A549 (cell line): ENCODE measurements at regions not wholly inside any gene's neighbourhood (a gene's known extent, or its start where the extent isn't known, plus 50 kb on each side); places are given as distances from the start of the nearest gene placed in this dataset.

ENCODE experiments used
- ATAC-seq, 2 experiments: fragments of 200-7000 bp in 1 of 2; fragments of >200 bp in 1 of 2; cut with Nextera tagmentation in 1 of 2; cut with Tn5 transposase in 1 of 2; 3 replicates each; pipeline versions ENCODE4 v1.8.0 to v1.9.1; 2018 to 2020; ENCODE audit warnings: mild to moderate bottlenecking in 1 of 2, moderate library complexity in 1 of 2
- CTCF ChIA-PET: fragments of 300-600 bp; sonication (Branson Sonifier 250); formaldehyde crosslinking; extraction: SDS; loops from one replicate; lab custom pipeline; 2021; ENCODE audit warnings: antibody characterized with exemption, inconsistent platforms; lab: Yijun Ruan, JAX
- POLR2A ChIA-PET: fragments of 350-600 bp; formaldehyde crosslinking; extraction: SDS; loops from one replicate; lab custom pipeline; 2021; ENCODE audit warnings: antibody characterized with exemption, inconsistent platforms; lab: Yijun Ruan, JAX
- DNase-seq, 2 experiments: peaks; one replicate each; pipeline versions ENCODE4 v3.0.0 to v3.0.0-alpha.2; 2011 to 2016; ENCODE audit warnings: low read depth in 1 of 2, low spot score in 1 of 2
- FAIRE-seq: peaks from 2 replicates; lab custom pipeline; 2011; peaks lifted over from hg19 to GRCh38; lab: Jason Lieb, UNC
- H3K27ac ChIP-seq, 2 experiments: fragments of >200 bp; sonication (Bioruptor Twin); formaldehyde crosslinking; 3 replicates each; pipeline ENCODE4 v1.5.1; 2016 to 2017
- H3K4me1 ChIP-seq: fragments of >200 bp; sonication (Bioruptor Twin); formaldehyde crosslinking; 3 replicates; pipeline ENCODE4 v1.6.1; 2016
- H3K4me2 ChIP-seq: fragments of >200 bp; sonication (Bioruptor Twin); formaldehyde crosslinking; 3 replicates; pipeline ENCODE4 v1.6.1; 2016
- H3K4me3 ChIP-seq: fragments of >200 bp; sonication (Bioruptor Twin); formaldehyde crosslinking; 3 replicates; pipeline ENCODE4 v1.5.1; 2016
- H3K9me3 ChIP-seq: fragments of >200 bp; sonication (Bioruptor Twin); formaldehyde crosslinking; 3 replicates; pipeline ENCODE4 v1.6.1; 2016
- CBX2 ChIP-seq: fragments of 200-600 bp; sonication (generic); IDR thresholded peaks from 2 replicates; pipeline ENCODE4 v1.6.1; 2016; ENCODE audit warnings: low read depth, mild to moderate bottlenecking, borderline replicate concordance
- CEBPB ChIP-seq, 2 experiments: fragments of >200 bp in 1 of 2; sonication (Bioruptor Twin) in 1 of 2; formaldehyde crosslinking in 1 of 2; IDR thresholded peaks; 2 replicates each; pipeline ENCODE4 v1.6.1; 2012 to 2016
- EHF ChIP-seq: fragments of 250-450 bp; sonication (Bioruptor Pico); IDR thresholded peaks from 2 replicates; pipeline ENCODE4 v1.5.0; 2020; ENCODE audit warnings: mild to moderate bottlenecking
- EHMT2 ChIP-seq: fragments of 200-600 bp; sonication (generic); IDR thresholded peaks from 2 replicates; pipeline ENCODE4 v1.6.1; 2016; ENCODE audit warnings: antibody characterized with exemption, low read depth, mild to moderate bottlenecking, moderate library complexity
- EP300 ChIP-seq, 2 experiments: fragments of >200 bp; sonication (Bioruptor Twin); formaldehyde crosslinking; IDR thresholded peaks; 2 replicates in 1 of 2; 3 replicates in 1 of 2; pipeline ENCODE4 v1.6.1; 2016 to 2017
- ESRRA ChIP-seq: fragments of 150-350 bp; IDR thresholded peaks from 2 replicates; pipeline ENCODE4 v1.6.1; 2014; ENCODE audit warnings: mild to moderate bottlenecking, low read length, borderline replicate concordance
- FOSL2 ChIP-seq, 2 experiments: fragments of 450-650 bp in 1 of 2; fragments of >200 bp in 1 of 2; sonication (Bioruptor Twin) in 1 of 2; formaldehyde crosslinking; IDR thresholded peaks; 2 replicates each; pipeline versions ENCODE4 v1.5.0 to v1.6.1; 2016 to 2020; ENCODE audit warnings: mild to moderate bottlenecking in 1 of 2, moderate library complexity in 1 of 2
- FOXS1 ChIP-seq: fragments of 250-450 bp; sonication (Bioruptor Pico); IDR thresholded peaks from 2 replicates; pipeline ENCODE4 v1.5.0; 2020; ENCODE audit warnings: mild to moderate bottlenecking, moderate library complexity
- HEYL ChIP-seq: fragments of 250-450 bp; sonication (Bioruptor Pico); IDR thresholded peaks from 2 replicates; pipeline ENCODE4 v1.8.0; 2021; ENCODE audit warnings: mild to moderate bottlenecking, moderate library complexity
- HOXB13 ChIP-seq: fragments of 250-450 bp; sonication (Bioruptor Pico); IDR thresholded peaks from 2 replicates; pipeline ENCODE4 v1.5.0; 2020; ENCODE audit warnings: low read depth, mild to moderate bottlenecking, moderate library complexity
- HOXB5 ChIP-seq: fragments of 250-450 bp; sonication (Bioruptor Pico); IDR thresholded peaks from 2 replicates; pipeline ENCODE4 v1.5.0; 2020; ENCODE audit warnings: mild to moderate bottlenecking, moderate library complexity
- JUN ChIP-seq, 2 experiments: fragments of >200 bp; sonication (Bioruptor Twin); formaldehyde crosslinking; IDR thresholded peaks; 2 replicates in 1 of 2; 3 replicates in 1 of 2; pipeline ENCODE4 v1.6.1; 2016 to 2017
- JUNB ChIP-seq: fragments of >200 bp; sonication (Bioruptor Twin); formaldehyde crosslinking; IDR thresholded peaks from 2 replicates; pipeline ENCODE4 v1.6.1; 2016
- KDM1A ChIP-seq: fragments of 200-600 bp; sonication (generic); IDR thresholded peaks from 2 replicates; pipeline ENCODE4 v1.6.1; 2016; ENCODE audit warnings: low read depth, mild to moderate bottlenecking
- MAFK ChIP-seq: fragments of 450-650 bp; IDR thresholded peaks from 2 replicates; pipeline ENCODE4 v1.6.1; 2014; ENCODE audit not compliant: partially characterized antibody
- MAZ ChIP-seq: fragments of 150-350 bp; IDR thresholded peaks from 2 replicates; pipeline ENCODE4 v1.6.1; 2014; ENCODE audit warnings: antibody characterized with exemption, low read depth, low read length, borderline replicate concordance
- MYC ChIP-seq: IDR thresholded peaks from 2 replicates; pipeline ENCODE4 v1.6.1; 2012; ENCODE audit warnings: mild to moderate bottlenecking, inconsistent platforms, low read length, improper control_type of control experiment, borderline replicate concordance
- NR3C1 ChIP-seq: fragments of >200 bp; sonication (Bioruptor Twin); formaldehyde crosslinking; IDR thresholded peaks from 3 replicates; pipeline ENCODE4 v1.6.1; 2017
- PBX3 ChIP-seq: IDR thresholded peaks from 2 replicates; pipeline ENCODE4 v1.6.1; 2012
- PHF8 ChIP-seq: fragments of 200-600 bp; sonication (generic); IDR thresholded peaks from 2 replicates; pipeline ENCODE4 v1.6.1; 2016; ENCODE audit warnings: low read depth, mild to moderate bottlenecking, antibody characterized with exemption, moderate library complexity, borderline replicate concordance
- POLR2AphosphoS2 ChIP-seq: conservative IDR thresholded peaks from 2 replicates; pipeline ENCODE4 v1.6.1; 2012; ENCODE audit warnings: low read length, improper control_type of control experiment, inconsistent platforms
- RAD21 ChIP-seq, 2 experiments: fragments of >200 bp in 1 of 2; sonication (Bioruptor Twin) in 1 of 2; formaldehyde crosslinking in 1 of 2; IDR thresholded peaks in 1 of 2; conservative IDR thresholded peaks in 1 of 2; 2 replicates in 1 of 2; 3 replicates in 1 of 2; pipeline ENCODE4 v1.6.1; 2012 to 2018; ENCODE audit warnings: inconsistent platforms in 1 of 2
- RARB ChIP-seq: fragments of 250-450 bp; sonication (Bioruptor Pico); IDR thresholded peaks from 2 replicates; pipeline ENCODE4 v1.8.0; 2021; ENCODE audit warnings: mild to moderate bottlenecking, moderate library complexity
- RCOR1 ChIP-seq: fragments of 150-350 bp; IDR thresholded peaks from 2 replicates; pipeline ENCODE4 v1.6.1; 2014; ENCODE audit warnings: antibody characterized with exemption, low read length, low read depth
- RFX5 ChIP-seq: fragments of 450-650 bp; IDR thresholded peaks from 2 replicates; pipeline ENCODE4 v1.7.1; 2014; ENCODE audit warnings: antibody characterized with exemption, mild to moderate bottlenecking, moderate library complexity
- RNF2 ChIP-seq: fragments of 200-600 bp; sonication (generic); IDR thresholded peaks from 2 replicates; pipeline ENCODE4 v1.6.1; 2016; ENCODE audit warnings: low read depth, mild to moderate bottlenecking, antibody characterized with exemption, moderate library complexity, borderline replicate concordance
- SMC3 ChIP-seq: fragments of >200 bp; sonication (Bioruptor Twin); formaldehyde crosslinking; IDR thresholded peaks from 3 replicates; pipeline ENCODE4 v1.6.1; 2018; ENCODE audit warnings: inconsistent platforms
- SREBF2 ChIP-seq: fragments of 450-650 bp; IDR thresholded peaks from 2 replicates; pipeline ENCODE4 v1.6.1; 2014; ENCODE audit warnings: mild to moderate bottlenecking, moderate library complexity
- TFCP2L1 ChIP-seq: fragments of 250-450 bp; sonication (Bioruptor Pico); IDR thresholded peaks from 2 replicates; pipeline ENCODE4 v1.5.0; 2021; ENCODE audit warnings: mild to moderate bottlenecking
- ZC3H11A ChIP-seq: fragments of 450-650 bp; IDR thresholded peaks from 2 replicates; pipeline ENCODE4 v1.6.1; 2014; ENCODE audit warnings: antibody characterized with exemption, mild to moderate bottlenecking
- ZFP36 ChIP-seq: fragments of 450-650 bp; IDR thresholded peaks from 2 replicates; pipeline ENCODE4 v1.6.1; 2014; ENCODE audit warnings: borderline replicate concordance; ENCODE audit not compliant: partially characterized antibody
- ZSCAN20 ChIP-seq: fragments of 250-450 bp; sonication (Bioruptor Pico); IDR thresholded peaks from 2 replicates; pipeline ENCODE4 v1.8.0; 2022; ENCODE audit warnings: mild to moderate bottlenecking, moderate library complexity
- WGBS: methylation state at CpG from one replicate; pipeline ENCODE4 v1.1.6; 2017; ENCODE audit errors: missing lambda C conversion rate; 5-methylcytosine and 5-hydroxymethylcytosine counted together
- TF ChIP-seq, protein P1 (sequence below): fragments of 450-650 bp; IDR thresholded peaks from 2 replicates; pipeline ENCODE4 v1.6.1; 2014; ENCODE audit warnings: antibody characterized with exemption
- TF ChIP-seq, protein P2 (sequence below): fragments of >200 bp; sonication (Bioruptor Twin); formaldehyde crosslinking; IDR thresholded peaks from 2 replicates; pipeline ENCODE4 v1.6.1; 2016

DNA sequence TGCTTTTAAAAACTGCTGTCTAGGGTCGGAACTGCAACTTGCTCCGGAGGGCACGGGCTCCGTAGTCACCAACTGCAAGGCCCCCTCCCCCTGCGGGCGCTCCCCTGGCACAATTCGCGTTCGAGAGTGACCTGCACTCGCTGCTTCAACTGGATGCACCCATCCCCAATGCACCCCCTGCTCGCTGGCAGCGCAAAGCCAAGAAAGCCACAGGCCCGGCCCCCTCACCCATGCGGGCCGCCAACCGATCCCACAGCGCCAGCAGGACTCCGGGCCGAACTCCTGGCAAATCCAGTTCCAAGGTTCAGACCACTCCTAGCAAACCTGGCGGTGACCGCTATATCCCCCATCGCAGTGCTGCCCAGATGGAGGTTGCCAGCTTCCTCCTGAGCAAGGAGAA lies 64.2 kb upstream of the GAS1 start:
- FAIRE-seq (no peak), ATAC-seq (no peak), DNase-seq (no peak)
- no peaks in the 10 kb centered on the region for H3K4me1 ChIP-seq
- ChIA-PET CTCF (no interaction called here), POLR2A (no interaction called here)
- H3K9me3 ChIP-seq: no peaks in the 10 kb centered on the region
- TF ChIP-seq PBX3 (no peak), MYC (no peak), NR3C1 (no peak), EP300 (IDR thresholded peaks at IDR 0.05) (no peak), KDM1A (no peak), ZSCAN20 (CRISPR knock-in tag) (no peak), MAZ (no peak), PHF8 (no peak), ZC3H11A (no peak), EHF (CRISPR knock-in tag) (no peak), TFCP2L1 (no peak), EHMT2 (no peak), JUN (IDR thresholded peaks at IDR 0.05) (no peak), RAD21 (conservative IDR thresholded peaks at IDR 0.05 in 1 of 2, IDR thresholded peaks at IDR 0.05 in 1 of 2) (no peak)
- H3K4me2 ChIP-seq: no peak overlapping the region
- no peak overlapping the region for H3K27ac ChIP-seq
- H3K4me3 ChIP-seq: no peak overlapping the region
- 35% methylated on average over 10 of the region's 22 CpGs for WGBS

GRCh38 chr9:87013490-87013889 lies 66.2 kb upstream of the GAS1 start:
- POLR2A ChIA-PET: no interaction called here
- H3K27ac ChIP-seq: no peak overlapping the region
- 50% methylated on average over 3 of the region's 3 CpGs for WGBS
- no peaks in the 10 kb centered on the region for H3K9me3 ChIP-seq
- DNase-seq (no peak), ATAC-seq (no peak), FAIRE-seq (no peak)
- H3K4me2 ChIP-seq: no peak overlapping the region
- TF ChIP-seq MAFK (peak; percentile 77), MYC (no peak)
- CTCF ChIA-PET: no interaction called here
- no peak overlapping the region for H3K4me3 ChIP-seq
- H3K4me1 ChIP-seq: no peaks in the 10 kb centered on the region

- no peak for ATAC-seq
- POLR2A ChIA-PET: no interaction called here
- CTCF ChIA-PET: no interaction called here
- Histone ChIP-seq H3K27ac (no peak overlapping the region), H3K4me3 (no peak overlapping the region), H3K4me1 (no peaks in the 10 kb centered on the region), H3K9me3 (no peaks in the 10 kb centered on the region), H3K4me2 (no peak overlapping the region)
- WGBS: 42% methylated on average over 1 of the region's 1 CpG
- no peak for DNase-seq
- no peak for FAIRE-seq
- TF ChIP-seq FOXS1 (CRISPR knock-in tag) (no peak), ZFP36 (no peak), JUNB (no peak), CEBPB (IDR thresholded peaks at IDR 0.05) (no peak), POLR2AphosphoS2 (no peak)
- TF ChIP-seq, protein P1, sequence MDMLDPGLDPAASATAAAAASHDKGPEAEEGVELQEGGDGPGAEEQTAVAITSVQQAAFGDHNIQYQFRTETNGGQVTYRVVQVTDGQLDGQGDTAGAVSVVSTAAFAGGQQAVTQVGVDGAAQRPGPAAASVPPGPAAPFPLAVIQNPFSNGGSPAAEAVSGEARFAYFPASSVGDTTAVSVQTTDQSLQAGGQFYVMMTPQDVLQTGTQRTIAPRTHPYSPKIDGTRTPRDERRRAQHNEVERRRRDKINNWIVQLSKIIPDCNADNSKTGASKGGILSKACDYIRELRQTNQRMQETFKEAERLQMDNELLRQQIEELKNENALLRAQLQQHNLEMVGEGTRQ: no peak
Observed at GRCh38 chr9:87014436-87014835, 67.1 kb upstream of the GAS1 start.

GRCh38 chr9:87016681-87017080 lies 69.4 kb upstream of the GAS1 start:
- H3K4me1 ChIP-seq: no peaks in the 10 kb centered on the region
- no peak for FAIRE-seq
- no peak overlapping the region for H3K4me3 ChIP-seq
- POLR2A ChIA-PET: no interaction called here
- TF ChIP-seq FOSL2 (IDR thresholded peaks at IDR 0.05) (no peak), FOSL2 (CRISPR knock-in tag; IDR thresholded peaks at IDR 0.05) (no peak), RCOR1 (no peak), ZSCAN20 (CRISPR knock-in tag) (no peak), RFX5 (no peak), FOXS1 (CRISPR knock-in tag) (no peak), POLR2AphosphoS2 (no peak), HOXB13 (no peak), ZFP36 (no peak), MAZ (no peak), HOXB5 (no peak), HEYL (CRISPR knock-in tag) (no peak), SREBF2 (no peak), RARB (no peak), SMC3 (no peak), RNF2 (no peak), CBX2 (no peak), ESRRA (no peak)
- TF ChIP-seq, protein P2, sequence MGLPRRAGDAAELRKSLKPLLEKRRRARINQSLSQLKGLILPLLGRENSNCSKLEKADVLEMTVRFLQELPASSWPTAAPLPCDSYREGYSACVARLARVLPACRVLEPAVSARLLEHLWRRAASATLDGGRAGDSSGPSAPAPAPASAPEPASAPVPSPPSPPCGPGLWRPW: no peak
- WGBS: 56% methylated on average over 3 of the region's 3 CpGs
- ATAC-seq: no peak
- CTCF ChIA-PET: no interaction called here
- no peak for DNase-seq
- no peaks in the 10 kb centered on the region for H3K9me3 ChIP-seq
- H3K4me2 ChIP-seq: no peak overlapping the region
- no peak overlapping the region for H3K27ac ChIP-seq
